Trophoblast cell (in vitro differentiated cells and primary cell): ENCODE measurements at regions not wholly inside any gene's neighbourhood (a gene's known extent, or its start where the extent isn't known, plus 50 kb on each side); places are given as distances from the start of the nearest gene placed in this dataset.
"Not testable (repeated sequence)": the region's sequence is repeated elsewhere in the genome, so short reads cannot be mapped to it uniquely, and the experiment has no call there.

Experiments used
- DNase-seq, 2 donors: peaks; one replicate each; pipeline ENCODE4 v3.0.0-alpha.2; 2016
- H2AFZ ChIP-seq: 2 replicates; pipeline ENCODE4 v1.6.1; 2013; ENCODE audit warnings: low read length, moderate library complexity, mild to moderate bottlenecking; ENCODE audit not compliant: insufficient read depth, poor library complexity
- H2AK5ac ChIP-seq: 2 replicates; pipeline ENCODE4 v1.6.1; 2013; ENCODE audit warnings: mild to moderate bottlenecking, low read length
- H2BK120ac ChIP-seq: 2 replicates; pipeline ENCODE4 v1.6.1; 2013; ENCODE audit warnings: low read length, mild to moderate bottlenecking, moderate library complexity; ENCODE audit not compliant: insufficient read depth, poor library complexity
- H2BK12ac ChIP-seq: 2 replicates; pipeline ENCODE4 v1.6.1; 2013; ENCODE audit warnings: mild to moderate bottlenecking, low read length, moderate library complexity
- H2BK5ac ChIP-seq: 2 replicates; pipeline ENCODE4 v1.6.1; 2013; ENCODE audit warnings: low read length, low read depth, moderate library complexity, mild to moderate bottlenecking; ENCODE audit not compliant: poor library complexity
- H3K14ac ChIP-seq: 2 replicates; pipeline ENCODE4 v1.6.1; 2013; ENCODE audit warnings: mild to moderate bottlenecking, low read length
- H3K18ac ChIP-seq: 2 replicates; pipeline ENCODE4 v1.6.1; 2013; ENCODE audit warnings: mild to moderate bottlenecking, low read length
- H3K23ac ChIP-seq: 2 replicates; pipeline ENCODE4 v1.6.1; 2013; ENCODE audit warnings: low read length
- H3K27ac ChIP-seq: 2 replicates; pipeline ENCODE4 v1.5.1; 2013; ENCODE audit warnings: low read depth, mild to moderate bottlenecking, inconsistent platforms, low read length, moderate library complexity
- H3K27me3 ChIP-seq: 2 replicates; pipeline ENCODE4 v1.6.1; 2013; ENCODE audit warnings: inconsistent platforms, mild to moderate bottlenecking, low read length, moderate library complexity; ENCODE audit not compliant: insufficient read depth
- H3K36me3 ChIP-seq, 2 experiments: 1 replicate in 1 of 2; 2 replicates in 1 of 2; pipeline ENCODE4 v1.6.1; 2013; ENCODE audit warnings: low read length in 2 of 2, mild to moderate bottlenecking in 2 of 2, moderate library complexity in 1 of 2; ENCODE audit not compliant: insufficient read depth in 2 of 2, control insufficient read depth in 1 of 2
- H3K4ac ChIP-seq: 2 replicates; pipeline ENCODE4 v1.6.1; 2013; ENCODE audit warnings: low read depth, mild to moderate bottlenecking, low read length, moderate library complexity
- H3K4me1 ChIP-seq, 2 experiments: 1 replicate in 1 of 2; 2 replicates in 1 of 2; pipeline ENCODE4 v1.6.1; 2013; ENCODE audit warnings: low read length in 2 of 2, mild to moderate bottlenecking in 2 of 2, moderate library complexity in 1 of 2; ENCODE audit not compliant: insufficient read depth in 2 of 2, control insufficient read depth in 1 of 2
- H3K4me2 ChIP-seq: 2 replicates; pipeline ENCODE4 v1.6.1; 2013; ENCODE audit warnings: inconsistent platforms, mild to moderate bottlenecking, low read length, moderate library complexity
- H3K4me3 ChIP-seq: 2 replicates; pipeline ENCODE4 v1.5.1; 2013; ENCODE audit warnings: mild to moderate bottlenecking, low read depth, low read length, inconsistent platforms
- H3K79me1 ChIP-seq: one replicate; pipeline ENCODE4 v1.6.1; 2013; ENCODE audit warnings: low read length
- H3K79me2 ChIP-seq: 2 replicates; pipeline ENCODE4 v1.6.1; 2013; ENCODE audit warnings: low read length, mild to moderate bottlenecking; ENCODE audit not compliant: control insufficient read depth, insufficient read depth, poor library complexity
- H3K9ac ChIP-seq: 2 replicates; pipeline ENCODE4 v1.6.1; 2013; ENCODE audit warnings: mild to moderate bottlenecking, low read length
- H3K9me3 ChIP-seq: 2 replicates; pipeline ENCODE4 v1.6.1; 2013; ENCODE audit warnings: low read depth, mild to moderate bottlenecking, control low read depth, inconsistent platforms, low read length; ENCODE audit not compliant: insufficient read depth
- H4K12ac ChIP-seq: 2 replicates; pipeline ENCODE4 v1.6.1; 2013; ENCODE audit warnings: low read depth, mild to moderate bottlenecking, low read length, moderate library complexity
- H4K8ac ChIP-seq: 2 replicates; pipeline ENCODE4 v1.6.1; 2013; ENCODE audit warnings: low read depth, mild to moderate bottlenecking, low read length, moderate library complexity
- H4K91ac ChIP-seq: one replicate; pipeline ENCODE4 v1.6.1; 2013; ENCODE audit warnings: low read depth, mild to moderate bottlenecking, low read length, moderate library complexity
- WGBS: extraction: QIAGEN DNeasy Blood & Tissue Kit; methylation state at CpG from one replicate; pipeline ENCODE4 v1.1.7; 2013; ENCODE audit warnings: missing lambda C conversion rate; ENCODE audit not compliant: insufficient read length, insufficient coverage; ENCODE audit errors: extremely low coverage; 5-methylcytosine and 5-hydroxymethylcytosine counted together

GRCh38 chr16:88139141-88139540, 187.9 kb downstream of the BANP start:
- H3K23ac ChIP-seq, H3K27me3 ChIP-seq, H3K4me2 ChIP-seq: not testable (repeated sequence)

DNA sequence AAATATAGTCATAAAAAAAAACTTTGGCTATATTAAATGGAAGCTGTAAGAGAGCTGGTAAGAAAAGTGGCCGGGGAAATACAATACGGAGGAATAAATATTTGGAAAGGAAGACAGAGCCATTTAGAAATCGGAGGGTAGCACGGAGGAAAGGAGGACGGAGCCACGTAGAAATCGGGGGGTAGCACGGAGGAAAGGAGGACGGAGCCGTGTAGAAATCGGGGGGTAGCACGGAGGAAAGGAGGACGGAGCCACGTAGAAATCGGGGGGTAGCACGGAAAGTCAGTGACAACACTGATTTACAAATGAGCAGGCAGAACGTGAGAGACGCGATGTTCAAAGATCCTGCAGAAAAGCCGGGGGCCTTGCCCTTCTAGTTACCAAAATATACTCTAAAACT, 189.0 kb downstream of the BANP start:
- H4K91ac ChIP-seq, DNase-seq, H4K12ac ChIP-seq, H3K27ac ChIP-seq, H3K27me3 ChIP-seq, H3K4ac ChIP-seq, H3K4me3 ChIP-seq, H3K36me3 ChIP-seq, H2AFZ ChIP-seq, H3K9ac ChIP-seq, H3K23ac ChIP-seq, H3K4me1 ChIP-seq, H3K79me2 ChIP-seq, H3K18ac ChIP-seq, H2AK5ac ChIP-seq, H3K4me2 ChIP-seq, H2BK5ac ChIP-seq, H2BK12ac ChIP-seq, H3K79me1 ChIP-seq, H3K14ac ChIP-seq, H2BK120ac ChIP-seq, H4K8ac ChIP-seq: not testable (repeated sequence)
- H3K9me3 ChIP-seq = peaks cover 11% of the 10 kb centered on the region
- no CpG with 5 or more reads among the region's 20 CpGs for WGBS

More at GRCh38 chr16:88139141-88139540, 187.9 kb downstream of the BANP start:
- not testable (repeated sequence) for H3K79me2 ChIP-seq, H2AK5ac ChIP-seq, H2AFZ ChIP-seq, H4K12ac ChIP-seq, H3K4me3 ChIP-seq, H3K36me3 ChIP-seq, H3K4me1 ChIP-seq, DNase-seq, H4K8ac ChIP-seq, H2BK12ac ChIP-seq, H2BK120ac ChIP-seq, H3K9ac ChIP-seq, H3K14ac ChIP-seq, H3K18ac ChIP-seq, H3K27ac ChIP-seq, H2BK5ac ChIP-seq, H3K4ac ChIP-seq, H3K79me1 ChIP-seq, H4K91ac ChIP-seq
- WGBS = no CpG with 5 or more reads among the region's 6 CpGs
- H3K9me3 ChIP-seq = peaks cover 11% of the 10 kb centered on the region

- no peak overlapping the region for H2AK5ac ChIP-seq
- no peak overlapping the region for H4K8ac ChIP-seq
These were observed 190.3 kb downstream of the BANP start for GRCh38 chr16:88141580-88141979.

GRCh38 chr16:88142056-88142935, 191.1 kb downstream of the BANP start:
- not testable (repeated sequence) for H4K12ac ChIP-seq, H3K79me2 ChIP-seq, H3K4me3 ChIP-seq, H3K4me2 ChIP-seq, H2BK5ac ChIP-seq, H3K36me3 ChIP-seq, DNase-seq, H2BK120ac ChIP-seq, H3K27me3 ChIP-seq, H3K18ac ChIP-seq, H3K79me1 ChIP-seq, H3K9me3 ChIP-seq, H3K4me1 ChIP-seq, H3K23ac ChIP-seq, H3K27ac ChIP-seq, H4K91ac ChIP-seq, H2BK12ac ChIP-seq, H2AK5ac ChIP-seq, H4K8ac ChIP-seq, H3K9ac ChIP-seq, H3K14ac ChIP-seq, H2AFZ ChIP-seq, H3K4ac ChIP-seq
- no CpG with 5 or more reads among the region's 23 CpGs for WGBS

More at GRCh38 chr16:88141580-88141979, 190.3 kb downstream of the BANP start:
- Histone ChIP-seq H2BK5ac (no peak overlapping the region), H3K9ac (no peak overlapping the region), H4K12ac (no peak overlapping the region), H3K79me1 (no peaks in the 10 kb centered on the region), H3K23ac (no peak overlapping the region), H3K14ac (no peak overlapping the region), H3K18ac (no peak overlapping the region), H3K9me3 (peaks cover 11% of the 10 kb centered on the region), H2BK120ac (no peak overlapping the region), H2AFZ (no peak overlapping the region), H3K36me3 (no peaks in the 10 kb centered on the region), H3K79me2 (no peaks in the 10 kb centered on the region), H3K4ac (no peak overlapping the region), H3K4me1 (peaks cover 0 to 2% of the 10 kb centered on the region in 2 experiments), H3K27me3 (no peaks in the 10 kb centered on the region), H3K4me3 (no peak overlapping the region), H4K91ac (no peak overlapping the region), H2BK12ac (no peak overlapping the region), H3K4me2 (no peak overlapping the region), H3K27ac (no peak overlapping the region)
- DNase-seq = no peak
- no CpG with 5 or more reads among the region's 13 CpGs for WGBS
